K562 (cell line): ENCODE measurements at regions not wholly inside any gene's neighbourhood (a gene's known extent, or its start where the extent isn't known, plus 50 kb on each side); places are given as distances from the start of the nearest gene placed in this dataset.

Experiments used
- ARID4B ChIP-seq: sonication (generic); formaldehyde crosslinking; IDR thresholded peaks from 2 replicates; pipeline ENCODE4 v1.8.0; 2022; ENCODE audit warnings: mild to moderate bottlenecking, missing genetic modification reagents
- CTCF ChIP-seq, 3 experiments: IDR thresholded peaks in 2 of 3; conservative IDR thresholded peaks in 1 of 3; 2 replicates each; pipeline ENCODE4 v1.5.1; 2011 to 2012; ENCODE audit warnings: low read length in 3 of 3, mild to moderate bottlenecking in 3 of 3, control low read depth in 2 of 3, improper control_type of control experiment in 1 of 3, inconsistent platforms in 1 of 3, low read depth in 1 of 3, mixed read lengths in 1 of 3, moderate library complexity in 1 of 3; ENCODE audit not compliant: insufficient read depth in 2 of 3
- MAZ ChIP-seq, 2 experiments: fragments of 450-650 bp in 1 of 2; sonication (generic) in 1 of 2; formaldehyde crosslinking; IDR thresholded peaks in 1 of 2; conservative IDR thresholded peaks in 1 of 2; 2 replicates each; pipeline versions ENCODE4 v1.4.0 to v1.5.0; 2020; ENCODE audit warnings: mild to moderate bottlenecking in 1 of 2, missing genetic modification reagents in 1 of 2
- MECOM ChIP-seq: fragments of 250-450 bp; sonication (Bioruptor Pico); IDR thresholded peaks from 2 replicates; pipeline ENCODE4 v1.8.0; 2022; ENCODE audit warnings: inconsistent platforms
- NCOR1 ChIP-seq: fragments of 450-650 bp; IDR thresholded peaks from 2 replicates; pipeline ENCODE4 v1.6.1; 2016; ENCODE audit warnings: mild to moderate bottlenecking, moderate library complexity
- NFYB ChIP-seq: IDR thresholded peaks from 2 replicates; pipeline ENCODE4 v1.6.1; 2011; ENCODE audit warnings: mild to moderate bottlenecking, moderate library complexity; ENCODE audit not compliant: insufficient read length; ENCODE audit errors: extremely low read depth
- POLR2A ChIP-seq: fragments of 450-650 bp; conservative IDR thresholded peaks from 2 replicates; pipeline ENCODE4 v1.6.1; 2016
- SIN3A ChIP-seq, 2 experiments: fragments of 150-350 bp in 1 of 2; IDR thresholded peaks; 2 replicates each; pipeline ENCODE4 v1.6.1; 2011 to 2016; ENCODE audit warnings: borderline replicate concordance in 2 of 2, low read depth in 2 of 2, low read length in 2 of 2, mild to moderate bottlenecking in 2 of 2, moderate library complexity in 2 of 2; ENCODE audit not compliant: control insufficient read depth in 1 of 2
- TAF1 ChIP-seq: IDR thresholded peaks from 2 replicates; pipeline ENCODE4 v1.6.1; 2011; ENCODE audit warnings: mild to moderate bottlenecking, low read length, moderate library complexity; ENCODE audit not compliant: insufficient read depth, control insufficient read depth, severe bottlenecking; ENCODE audit errors: extremely low read depth
- TFAM ChIP-seq: fragments of 250-450 bp; sonication (Bioruptor Pico); conservative IDR thresholded peaks from 2 replicates; pipeline ENCODE4 v1.5.0; 2021; ENCODE audit warnings: mild to moderate bottlenecking, moderate library complexity
- ZNF384 ChIP-seq: IDR thresholded peaks from 2 replicates; pipeline ENCODE4 v1.6.1; 2012; ENCODE audit warnings: low read depth, low read length, improper control_type of control experiment
- ZNF655 ChIP-seq: fragments of 250-450 bp; sonication (Bioruptor Pico); IDR thresholded peaks from 2 replicates; pipeline ENCODE4 v1.5.0; 2021

- TF ChIP-seq CTCF (IDR thresholded peaks at IDR 0.05 in 2 of 3, conservative IDR thresholded peaks at IDR 0.05 in 1 of 3; ENCODE audit: insufficient read depth in 2 of 3, low read depth in 1 of 3, low read length in 3 of 3) (no peak), NFYB (no peak), ARID4B (CRISPR knock-in tag) (no peak), SIN3A (IDR thresholded peaks at IDR 0.05; ENCODE audit: borderline replicate concordance in 2 of 2, control insufficient read depth in 1 of 2, low read depth in 2 of 2, low read length in 2 of 2) (no peak), TAF1 (no peak), POLR2A (no peak), TFAM (CRISPR knock-in tag) (no peak), ZNF655 (CRISPR knock-in tag) (no peak), MECOM (CRISPR knock-in tag) (no peak), NCOR1 (no peak), ZNF384 (no peak), MAZ (CRISPR knock-in tag; conservative IDR thresholded peaks at IDR 0.05 in 1 of 2, IDR thresholded peaks at IDR 0.05 in 1 of 2) (no peak)
Observed at GRCh38 chr1:229093238-229093540, 177.7 kb upstream of the RAB4A start.
